BLaER1 (cell line): ENCODE measurements at regions not wholly inside any gene's neighbourhood (a gene's known extent, or its start where the extent isn't known, plus 50 kb on each side); places are given as distances from the start of the nearest gene placed in this dataset.

ENCODE experiments used
- H3K27ac ChIP-seq: shearing (Covaris generic); formaldehyde crosslinking; 2 replicates; pipeline ENCODE4 v1.8.1; 2022
- H3K27me3 ChIP-seq: shearing (Covaris generic); formaldehyde crosslinking; 2 replicates; pipeline ENCODE4 v1.8.1; 2022
- H3K36me3 ChIP-seq: shearing (Covaris generic); formaldehyde crosslinking; 2 replicates; pipeline ENCODE4 v1.8.1; 2022
- H3K4me1 ChIP-seq: shearing (Covaris generic); formaldehyde crosslinking; 2 replicates; pipeline ENCODE4 v1.8.1; 2022
- H3K4me2 ChIP-seq: shearing (Covaris generic); formaldehyde crosslinking; 2 replicates; pipeline ENCODE4 v1.8.1; 2022
- H3K4me3 ChIP-seq: shearing (Covaris generic); formaldehyde crosslinking; 2 replicates; pipeline ENCODE4 v1.8.1; 2022
- H3K9ac ChIP-seq: shearing (Covaris generic); formaldehyde crosslinking; 2 replicates; pipeline ENCODE4 v1.8.1; 2022
- H3K9me3 ChIP-seq: shearing (Covaris generic); formaldehyde crosslinking; 2 replicates; pipeline ENCODE4 v1.8.1; 2022
- H4K20me1 ChIP-seq: shearing (Covaris generic); formaldehyde crosslinking; 2 replicates; pipeline ENCODE4 v1.8.1; 2022
- Cebpa-rat ChIP-seq: shearing (Covaris generic); IDR thresholded peaks from 2 replicates; pipeline ENCODE4 v1.8.1; 2022

GRCh38 chrX:100120956-100121355 is 289.1 kb downstream of the PCDH19 start:
- H3K4me2 ChIP-seq: no peak overlapping the region
- no peaks in the 10 kb centered on the region for H3K36me3 ChIP-seq
- H3K9me3 ChIP-seq: no peaks in the 10 kb centered on the region
- no peak overlapping the region for H3K4me3 ChIP-seq
- no peaks in the 10 kb centered on the region for H3K4me1 ChIP-seq
- no peak for TF ChIP-seq Cebpa-rat
- no peak overlapping the region for H3K27ac ChIP-seq
- H3K27me3 ChIP-seq: peaks cover 94% of the 10 kb centered on the region
- H4K20me1 ChIP-seq: no peaks in the 10 kb centered on the region
- H3K9ac ChIP-seq: no peak overlapping the region

- H3K27me3 ChIP-seq: peaks cover 71% of the 10 kb centered on the region; the same call in 1 of the 2 replicates
- H3K4me1 ChIP-seq: no peaks in the 10 kb centered on the region
- TF ChIP-seq Cebpa-rat: no peak
- H3K4me2 ChIP-seq: no peak overlapping the region
- H3K36me3 ChIP-seq: no peaks in the 10 kb centered on the region
- H3K27ac ChIP-seq: no peak overlapping the region
- H3K9ac ChIP-seq: no peak overlapping the region
- H3K4me3 ChIP-seq: no peak overlapping the region
- H4K20me1 ChIP-seq: no peaks in the 10 kb centered on the region
- peaks cover 4% of the 10 kb centered on the region; the same call in 1 of the 2 replicates for H3K9me3 ChIP-seq
These were observed 311.3 kb downstream of the PCDH19 start for GRCh38 chrX:100098660-100099375.

GRCh38 chrX:100090931-100091330 is 319.1 kb downstream of the PCDH19 start:
- no peak overlapping the region for H3K4me2 ChIP-seq
- H3K9ac ChIP-seq: no peak overlapping the region
- no peaks in the 10 kb centered on the region for H3K4me1 ChIP-seq
- TF ChIP-seq Cebpa-rat: no peak
- H3K27ac ChIP-seq: no peak overlapping the region
- no peak overlapping the region for H3K4me3 ChIP-seq
- H3K27me3 ChIP-seq: peaks cover 58% of the 10 kb centered on the region
- H3K36me3 ChIP-seq: no peaks in the 10 kb centered on the region
- no peaks in the 10 kb centered on the region for H4K20me1 ChIP-seq
- H3K9me3 ChIP-seq: peaks cover 8% of the 10 kb centered on the region; the same call in 1 of the 2 replicates

GRCh38 chrX:100089724-100090123 is 320.3 kb downstream of the PCDH19 start:
- no peaks in the 10 kb centered on the region for H4K20me1 ChIP-seq
- H3K9ac ChIP-seq: no peak overlapping the region
- H3K27ac ChIP-seq: no peak overlapping the region
- no peak overlapping the region for H3K4me3 ChIP-seq
- peaks cover 8% of the 10 kb centered on the region; the same call in 1 of the 2 replicates for H3K9me3 ChIP-seq
- TF ChIP-seq Cebpa-rat: no peak
- peaks cover 56% of the 10 kb centered on the region for H3K27me3 ChIP-seq
- H3K36me3 ChIP-seq: no peaks in the 10 kb centered on the region
- no peak overlapping the region for H3K4me2 ChIP-seq
- H3K4me1 ChIP-seq: no peaks in the 10 kb centered on the region

- Histone ChIP-seq H3K4me1 (no peaks in the 10 kb centered on the region), H3K4me2 (no peak overlapping the region), H3K4me3 (no peak overlapping the region), H3K9ac (no peak overlapping the region), H3K27ac (no peak overlapping the region), H4K20me1 (no peaks in the 10 kb centered on the region), H3K27me3 (peaks cover 56% of the 10 kb centered on the region), H3K36me3 (no peaks in the 10 kb centered on the region), H3K9me3 (no peaks in the 10 kb centered on the region)
- no peak for TF ChIP-seq Cebpa-rat
These were observed 324.2 kb downstream of the PCDH19 start for GRCh38 chrX:100085846-100086245.

GRCh38 chrX:100083211-100083610 is 326.9 kb downstream of the PCDH19 start:
- no peaks in the 10 kb centered on the region for H3K4me1 ChIP-seq
- H3K9me3 ChIP-seq: no peaks in the 10 kb centered on the region
- no peaks in the 10 kb centered on the region for H4K20me1 ChIP-seq
- TF ChIP-seq Cebpa-rat: no peak
- no peaks in the 10 kb centered on the region for H3K36me3 ChIP-seq
- H3K27ac ChIP-seq: no peak overlapping the region
- no peak overlapping the region for H3K4me2 ChIP-seq
- H3K27me3 ChIP-seq: peaks cover 71% of the 10 kb centered on the region
- H3K9ac ChIP-seq: no peak overlapping the region
- no peak overlapping the region for H3K4me3 ChIP-seq

- Histone ChIP-seq H4K20me1 (no peaks in the 10 kb centered on the region), H3K9me3 (no peaks in the 10 kb centered on the region), H3K4me3 (no peak overlapping the region), H3K36me3 (no peaks in the 10 kb centered on the region), H3K27ac (no peak overlapping the region), H3K4me2 (no peak overlapping the region), H3K9ac (no peak overlapping the region), H3K4me1 (no peaks in the 10 kb centered on the region), H3K27me3 (peaks cover 75% of the 10 kb centered on the region)
- no peak for TF ChIP-seq Cebpa-rat
These were observed 328.6 kb downstream of the PCDH19 start for GRCh38 chrX:100081503-100081902.

GRCh38 chrX:100076031-100076430 is 334.0 kb downstream of the PCDH19 start:
- Histone ChIP-seq H3K9me3 (no peaks in the 10 kb centered on the region), H3K27ac (no peak overlapping the region), H3K4me3 (no peak overlapping the region), H3K27me3 (peaks cover 46% of the 10 kb centered on the region), H4K20me1 (no peaks in the 10 kb centered on the region), H3K9ac (no peak overlapping the region), H3K36me3 (no peaks in the 10 kb centered on the region), H3K4me1 (no peaks in the 10 kb centered on the region), H3K4me2 (no peak overlapping the region)
- no peak for TF ChIP-seq Cebpa-rat

GRCh38 chrX:100072336-100072735 is 337.7 kb downstream of the PCDH19 start:
- Histone ChIP-seq H3K27me3 (peaks cover 41% of the 10 kb centered on the region; the same call in 1 of the 2 replicates), H3K9ac (no peak overlapping the region), H3K9me3 (no peaks in the 10 kb centered on the region), H3K36me3 (no peaks in the 10 kb centered on the region), H4K20me1 (no peaks in the 10 kb centered on the region), H3K4me2 (no peak overlapping the region), H3K4me1 (no peaks in the 10 kb centered on the region), H3K4me3 (no peak overlapping the region), H3K27ac (no peak overlapping the region)
- no peak for TF ChIP-seq Cebpa-rat

- Histone ChIP-seq H3K27me3 (peaks cover 52% of the 10 kb centered on the region), H3K27ac (no peak overlapping the region), H3K4me2 (no peak overlapping the region), H3K4me1 (no peaks in the 10 kb centered on the region), H4K20me1 (no peaks in the 10 kb centered on the region), H3K4me3 (no peak overlapping the region), H3K9ac (no peak overlapping the region), H3K9me3 (no peaks in the 10 kb centered on the region), H3K36me3 (no peaks in the 10 kb centered on the region)
- TF ChIP-seq Cebpa-rat: no peak
These were observed 339.7 kb downstream of the PCDH19 start for GRCh38 chrX:100070334-100070849.
